Panc1 (cell line): ENCODE measurements at regions not wholly inside any gene's neighbourhood (a gene's known extent, or its start where the extent isn't known, plus 50 kb on each side); places are given as distances from the start of the nearest gene placed in this dataset.

ENCODE experiments used
- CTCF ChIP-seq: fragments of 450-650 bp; IDR thresholded peaks from 2 replicates; pipeline ENCODE4 v1.5.1; 2017; ENCODE audit warnings: mild to moderate bottlenecking
- REST ChIP-seq, 2 experiments: IDR thresholded peaks; 2 replicates each; pipeline ENCODE4 v1.6.1; 2011 to 2012; ENCODE audit warnings: low read depth in 2 of 2, control low read depth in 1 of 2, low read length in 1 of 2, mild to moderate bottlenecking in 1 of 2, moderate library complexity in 1 of 2; ENCODE audit not compliant: insufficient read depth in 1 of 2

- TF ChIP-seq REST (IDR thresholded peaks at IDR 0.05; ENCODE audit: insufficient read depth in 1 of 2, low read depth in 2 of 2, low read length in 1 of 2) (no peak), CTCF (no peak)
These were observed 266.4 kb downstream of the MRTFB start for GRCh38 chr16:14337303-14338191.
